Stimulated activated CD8-positive, alpha-beta memory T cell treated with anti-CD3 and anti-CD28 coated beads, Interleukin-12 subunit alpha, Interleukin-12 subunit beta, amount 100 ng/mL, for 24 hours (primary cell): ENCODE measurements at regions not wholly inside any gene's neighbourhood (a gene's known extent, or its start where the extent isn't known, plus 50 kb on each side); places are given as distances from the start of the nearest gene placed in this dataset.
"Not testable (repeated sequence)": the region's sequence is repeated elsewhere in the genome, so short reads cannot be mapped to it uniquely, and the experiment has no call there.

ENCODE experiments used
- DNase-seq: peaks from one replicate; pipeline ENCODE4 v3.0.0-alpha.2; 2020; ENCODE audit errors: extremely low read depth

GRCh38 chr18:60319129-60319528 is 53.4 kb downstream of the MC4R start:
- DNase-seq, result no peak

GRCh38 chr18:60311676-60312360 is 60.8 kb downstream of the MC4R start:
- DNase-seq, result no peak

GRCh38 chr18:60295674-60296073 is 76.9 kb downstream of the MC4R start:
- DNase-seq, result no peak

GRCh38 chr18:60292186-60292585 is 80.4 kb downstream of the MC4R start:
- DNase-seq, result no peak

- no peak for DNase-seq
These were observed 93.2 kb downstream of the MC4R start for GRCh38 chr18:60279391-60279790.

- DNase-seq, result no peak
These were observed 94.6 kb downstream of the MC4R start for GRCh38 chr18:60277855-60278480.

GRCh38 chr18:60267391-60268058 is 105.0 kb downstream of the MC4R start:
- DNase-seq, result no peak

GRCh38 chr18:60266558-60266957 is 106.0 kb downstream of the MC4R start:
- no peak for DNase-seq

GRCh38 chr18:60259052-60259681 is 113.4 kb downstream of the MC4R start:
- DNase-seq, result no peak

GRCh38 chr18:60249388-60249787 is 123.2 kb downstream of the MC4R start:
- no peak for DNase-seq

- DNase-seq, result no peak
These were observed 123.9 kb downstream of the MC4R start for GRCh38 chr18:60248336-60249330.

- no peak for DNase-seq
These were observed 125.5 kb downstream of the MC4R start for GRCh38 chr18:60247103-60247502.

- no peak for DNase-seq
These were observed 126.0 kb downstream of the MC4R start for GRCh38 chr18:60246606-60247005.

GRCh38 chr18:60245096-60245495 is 127.5 kb downstream of the MC4R start:
- no peak for DNase-seq

GRCh38 chr18:60239024-60239710 is 133.4 kb downstream of the MC4R start:
- DNase-seq, result not testable (repeated sequence)

- DNase-seq, result no peak
These were observed 137.4 kb downstream of the MC4R start for GRCh38 chr18:60235164-60235563.

GRCh38 chr18:60232541-60232940 is 140.0 kb downstream of the MC4R start:
- no peak for DNase-seq

GRCh38 chr18:60228609-60229595 is 143.7 kb downstream of the MC4R start:
- no peak for DNase-seq

GRCh38 chr18:60215432-60215831 is 157.1 kb downstream of the MC4R start:
- no peak for DNase-seq

GRCh38 chr18:60209042-60209441 is 163.5 kb downstream of the MC4R start:
- no peak for DNase-seq
